WI38 (cell line): ENCODE measurements at regions not wholly inside any gene's neighbourhood (a gene's known extent, or its start where the extent isn't known, plus 50 kb on each side); places are given as distances from the start of the nearest gene placed in this dataset.
"Not testable (repeated sequence)": the region's sequence is repeated elsewhere in the genome, so short reads cannot be mapped to it uniquely, and the experiment has no call there.

Experiments
- H3K4me3 ChIP-seq: 2 replicates; pipeline ENCODE4 v1.5.1; 2011; ENCODE audit warnings: low read depth, mild to moderate bottlenecking, control low read depth, low read length
- CTCF ChIP-seq: IDR thresholded peaks from 2 replicates; pipeline ENCODE4 v1.5.1; 2012; ENCODE audit warnings: low read depth, mild to moderate bottlenecking, control low read depth, low read length

- H3K4me3 ChIP-seq, result no peak overlapping the region
- no peak for TF ChIP-seq CTCF
These were observed 158.9 kb upstream of the CNTNAP4 start for GRCh38 chr16:76118344-76118743.

GRCh38 chr16:76121636-76122035 is 155.6 kb upstream of the CNTNAP4 start:
- no peak overlapping the region for H3K4me3 ChIP-seq
- TF ChIP-seq CTCF, result no peak

- no peak for TF ChIP-seq CTCF
- no peak overlapping the region for H3K4me3 ChIP-seq
These were observed 153.2 kb upstream of the CNTNAP4 start for GRCh38 chr16:76123966-76124365.

- TF ChIP-seq CTCF, result no peak
- H3K4me3 ChIP-seq, result no peak overlapping the region
These were observed 151.3 kb upstream of the CNTNAP4 start for GRCh38 chr16:76125871-76126270.

GRCh38 chr16:76138056-76138455 is 139.1 kb upstream of the CNTNAP4 start:
- H3K4me3 ChIP-seq, result not testable (repeated sequence)

- H3K4me3 ChIP-seq, result no peak overlapping the region
- TF ChIP-seq CTCF, result no peak
These were observed 119.6 kb upstream of the CNTNAP4 start for GRCh38 chr16:76157629-76158028.

GRCh38 chr16:76162046-76162445 is 115.2 kb upstream of the CNTNAP4 start:
- TF ChIP-seq CTCF, result no peak
- no peak overlapping the region for H3K4me3 ChIP-seq

- no peak for TF ChIP-seq CTCF
- H3K4me3 ChIP-seq, result no peak overlapping the region
These were observed 112.1 kb upstream of the CNTNAP4 start for GRCh38 chr16:76164970-76165558.
